GM12892 (cell line): ENCODE measurements at regions not wholly inside any gene's neighbourhood (a gene's known extent, or its start where the extent isn't known, plus 50 kb on each side); places are given as distances from the start of the nearest gene placed in this dataset.

Source experiments
- POLR2A ChIP-seq: IDR thresholded peaks from 2 replicates; pipeline ENCODE4 v1.6.1; 2011; ENCODE audit warnings: low read depth, low read length, control low read depth
- POLR2AphosphoS5 ChIP-seq: IDR thresholded peaks from 2 replicates; pipeline ENCODE4 v1.6.1; 2011; ENCODE audit warnings: low read depth, low read length, control low read depth
- TAF1 ChIP-seq: IDR thresholded peaks from 2 replicates; pipeline ENCODE4 v1.6.1; 2011; ENCODE audit warnings: low read depth, mild to moderate bottlenecking, control low read depth, low read length, borderline replicate concordance

- TF ChIP-seq POLR2A: peak; percentile 86
- peak; percentile 95 for TF ChIP-seq POLR2AphosphoS5
- no peak for TF ChIP-seq TAF1
These were observed 156.3 kb upstream of the PZP start for GRCh38 chr12:9364224-9365176.
